Caki2 (cell line): ENCODE measurements at regions not wholly inside any gene's neighbourhood (a gene's known extent, or its start where the extent isn't known, plus 50 kb on each side); places are given as distances from the start of the nearest gene placed in this dataset.
"Not testable (repeated sequence)": the region's sequence is repeated elsewhere in the genome, so short reads cannot be mapped to it uniquely, and the experiment has no call there.

ENCODE experiments used
- DNase-seq: peaks from one replicate; pipeline ENCODE4 v3.0.0-alpha.2; 2015; ENCODE audit warnings: low read depth
- in situ Hi-C: cut with HindIII; loops from 2 replicates; pipeline ENCODE4 v1.10.0; 2016; ENCODE audit warnings: low sequenced_read_pairs, low pct_unique_long_range_greater_than_20kb, mixed read lengths

DNA sequence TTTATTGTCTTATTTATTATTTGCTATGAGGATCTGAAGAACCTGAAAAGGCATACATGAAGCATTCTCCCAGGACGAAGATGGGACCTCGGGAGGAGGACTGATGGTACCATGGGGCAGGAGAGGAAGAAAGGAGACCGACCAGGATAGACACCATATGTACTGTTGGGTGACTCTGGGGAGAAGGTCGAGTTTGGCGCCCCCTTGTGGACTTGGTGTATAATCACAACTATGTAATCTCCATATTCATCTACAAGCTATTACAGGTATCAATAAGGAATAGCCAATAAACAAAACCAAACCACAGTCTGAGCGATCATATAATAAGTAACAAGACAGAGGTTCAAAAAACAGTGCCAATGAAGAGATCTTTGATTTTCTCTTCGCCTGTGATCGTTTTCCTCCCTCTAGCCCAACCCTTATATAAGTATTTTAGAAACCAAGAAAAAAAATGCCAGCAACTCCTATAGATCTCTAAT, 139.1 kb downstream of the SPTSSA start:
- DNase-seq = peak; percentile 19
- in situ Hi-C loops = no loop called here

DNA sequence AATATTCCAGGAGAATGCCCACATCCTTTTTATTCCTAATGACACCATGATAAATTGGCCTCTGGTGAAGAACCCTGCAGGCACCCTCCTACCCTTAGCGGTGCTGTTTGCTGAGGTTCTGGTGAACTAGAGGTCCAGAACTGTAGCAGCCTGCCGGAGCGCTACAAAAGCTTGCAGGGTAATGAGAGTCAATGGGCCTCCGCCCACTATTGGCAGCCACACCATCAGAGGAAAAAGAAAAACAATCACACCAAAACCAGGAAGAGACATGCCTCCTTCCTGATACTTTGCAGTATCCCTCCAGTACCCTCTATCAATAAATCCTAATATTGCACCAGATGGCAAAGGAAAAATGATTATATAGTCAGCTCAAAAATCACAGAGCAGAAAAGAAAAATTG, 142.9 kb downstream of the SPTSSA start:
- in situ Hi-C loops = no loop called here
- DNase-seq = no peak

DNA sequence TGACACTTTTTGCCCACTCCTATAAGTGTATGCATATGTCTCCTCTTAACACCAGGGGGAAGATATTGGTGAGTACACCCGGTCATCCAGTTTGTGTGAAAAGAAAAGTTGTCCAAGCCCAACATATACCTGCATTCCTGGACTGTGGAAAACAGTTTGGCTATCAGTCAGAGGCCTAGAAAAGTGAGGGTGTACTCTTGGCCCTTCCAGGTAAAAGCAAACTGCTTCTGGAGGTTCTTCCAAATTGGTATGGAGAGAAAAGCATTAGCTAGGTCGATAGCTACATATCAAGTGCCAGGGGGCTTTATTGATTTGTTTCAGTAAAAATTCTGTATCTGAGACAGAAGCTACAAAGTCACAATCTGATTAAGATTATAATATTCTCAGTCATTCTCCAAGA, 144.0 kb downstream of the SPTSSA start:
- in situ Hi-C loops = no loop called here
- DNase-seq = no peak

DNA sequence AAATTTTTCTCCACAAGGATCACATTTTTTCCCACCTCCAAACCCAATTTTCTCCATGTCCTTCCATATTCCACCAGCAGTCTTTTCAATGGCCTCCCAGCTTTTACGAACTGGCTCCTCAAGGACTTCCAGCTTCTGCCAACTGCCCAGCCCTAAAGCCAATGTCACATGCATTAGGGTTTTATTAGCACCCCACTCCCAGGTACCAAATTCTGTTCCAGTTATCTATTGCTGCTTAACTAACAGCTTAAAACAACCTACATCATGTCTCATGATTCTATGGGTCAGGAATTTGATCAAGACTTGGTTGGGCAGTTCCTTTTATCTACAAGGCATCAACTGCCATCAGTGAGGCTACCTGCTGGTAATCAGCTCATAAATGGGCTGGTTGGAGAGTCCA, 151.3 kb downstream of the SPTSSA start:
- DNase-seq = no peak
- in situ Hi-C loops = no loop called here

DNA sequence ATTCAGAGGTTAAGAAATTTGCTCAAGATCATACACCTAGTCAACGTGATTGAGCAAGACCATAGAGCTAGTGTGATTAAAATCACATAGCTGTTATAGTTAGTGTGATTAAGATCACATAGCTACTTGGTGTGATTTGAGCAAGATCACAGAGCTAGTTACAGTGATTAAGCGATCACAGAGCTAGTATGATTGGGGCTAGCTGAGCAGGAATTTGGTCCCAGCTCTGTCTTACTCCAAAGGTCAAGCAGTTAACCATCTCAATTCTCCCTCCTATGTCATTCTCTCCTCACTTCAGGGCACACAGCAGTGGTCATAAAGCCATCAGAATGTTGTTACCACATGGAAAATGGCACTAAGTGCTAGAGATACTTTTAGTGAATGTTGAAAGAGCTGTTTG, 158.2 kb downstream of the SPTSSA start:
- DNase-seq = no peak
- in situ Hi-C loops = no loop called here

DNA sequence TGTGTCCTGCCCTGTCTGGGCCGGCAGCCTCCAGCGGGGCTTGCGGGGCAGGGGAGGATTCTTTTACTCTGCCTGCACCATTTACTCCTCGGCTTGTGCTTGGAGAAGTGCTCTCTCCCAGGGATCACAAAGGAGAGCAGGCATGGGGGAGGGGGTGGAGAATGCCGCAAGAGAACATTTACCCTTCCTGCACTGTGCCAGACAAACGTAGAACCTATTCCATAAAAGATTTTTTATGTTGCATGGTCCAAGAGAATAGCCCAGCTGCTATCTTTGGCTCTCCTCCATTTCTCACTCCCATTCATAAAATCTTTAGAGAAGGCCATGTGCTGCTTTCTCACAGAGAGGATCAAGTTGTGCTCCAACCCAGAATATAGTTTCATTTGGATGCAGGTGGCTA, 159.4 kb downstream of the SPTSSA start:
- no peak for DNase-seq
- in situ Hi-C loops = no loop called here

DNA sequence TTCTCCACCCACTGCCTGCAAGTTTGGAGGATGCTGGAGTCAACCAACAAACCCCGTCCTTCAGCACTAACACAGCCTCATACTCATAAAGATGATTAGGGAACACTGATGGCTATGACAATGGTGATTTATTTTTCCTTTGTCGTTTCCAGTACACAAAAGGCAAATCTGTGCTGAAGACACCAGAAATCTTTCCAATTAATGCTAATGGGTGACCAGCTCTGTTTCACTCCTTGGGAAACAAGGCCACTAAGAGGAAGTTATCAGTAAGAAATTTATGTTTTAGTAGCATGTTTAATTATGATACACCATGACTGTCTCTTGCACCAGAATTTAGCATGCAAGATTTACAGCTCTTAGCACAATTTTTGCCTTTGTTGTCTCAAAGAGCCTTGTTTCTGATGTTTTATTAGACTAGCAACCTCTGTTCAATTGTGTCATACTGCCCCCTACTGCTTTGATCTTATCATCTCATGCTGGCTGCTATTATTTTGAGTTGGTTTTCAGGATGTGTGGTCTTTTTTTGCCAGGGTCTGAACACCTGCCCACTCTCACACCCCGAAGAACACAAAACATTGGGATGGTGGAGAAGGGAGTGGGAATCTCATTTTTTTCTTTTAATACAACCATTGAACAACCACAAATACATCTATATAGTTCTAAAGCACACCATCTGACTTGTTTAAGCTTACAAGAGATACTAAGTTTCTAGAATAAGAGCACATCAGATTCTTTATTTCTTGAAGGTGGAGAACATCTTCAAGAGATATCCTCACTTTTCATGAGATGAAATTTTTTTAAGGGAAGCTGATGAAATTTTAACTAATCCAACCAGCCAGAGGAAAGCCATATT, 160.9 kb downstream of the SPTSSA start:
- in situ Hi-C loops = no loop called here
- DNase-seq = peak; percentile 33

DNA sequence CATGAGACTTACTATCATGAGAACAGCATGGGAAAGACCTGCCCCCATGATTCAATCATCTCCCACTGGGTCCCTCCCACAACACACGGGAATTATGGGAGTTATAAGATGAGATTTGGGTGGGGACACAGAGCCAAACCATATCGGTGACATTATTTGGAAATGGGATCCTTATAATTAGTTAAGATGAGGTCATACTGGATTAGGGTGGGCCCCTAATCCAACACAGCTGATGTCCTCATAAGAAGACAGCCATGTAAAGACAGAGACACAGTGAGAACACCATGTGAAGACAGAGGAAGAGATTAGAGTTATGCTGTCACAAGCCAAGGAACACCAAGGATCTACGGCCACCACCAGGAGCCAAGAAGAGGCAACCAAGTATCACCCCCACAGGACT, 161.7 kb downstream of the SPTSSA start:
- no peak for DNase-seq
- in situ Hi-C loops = no loop called here

DNA sequence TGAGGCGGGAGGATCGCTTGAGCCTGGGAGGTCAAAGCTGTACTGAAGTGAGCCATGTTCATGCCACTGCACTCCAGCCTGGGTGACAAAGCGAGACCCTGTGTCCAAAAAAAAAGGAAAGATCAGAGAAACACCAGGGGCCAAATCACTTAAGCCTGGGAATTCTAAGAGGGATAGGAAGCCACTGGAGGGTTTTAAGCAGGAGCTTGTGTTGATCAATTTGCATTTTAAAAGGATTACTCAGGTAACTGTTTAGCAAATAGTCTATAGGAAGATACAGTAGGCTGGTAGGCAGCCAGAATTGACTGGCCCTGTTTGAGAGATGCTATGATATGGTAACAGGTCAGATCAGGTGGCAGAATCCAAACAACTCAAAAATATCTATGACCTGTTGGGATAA, 162.7 kb downstream of the SPTSSA start:
- DNase-seq = no peak
- in situ Hi-C loops = no loop called here

DNA sequence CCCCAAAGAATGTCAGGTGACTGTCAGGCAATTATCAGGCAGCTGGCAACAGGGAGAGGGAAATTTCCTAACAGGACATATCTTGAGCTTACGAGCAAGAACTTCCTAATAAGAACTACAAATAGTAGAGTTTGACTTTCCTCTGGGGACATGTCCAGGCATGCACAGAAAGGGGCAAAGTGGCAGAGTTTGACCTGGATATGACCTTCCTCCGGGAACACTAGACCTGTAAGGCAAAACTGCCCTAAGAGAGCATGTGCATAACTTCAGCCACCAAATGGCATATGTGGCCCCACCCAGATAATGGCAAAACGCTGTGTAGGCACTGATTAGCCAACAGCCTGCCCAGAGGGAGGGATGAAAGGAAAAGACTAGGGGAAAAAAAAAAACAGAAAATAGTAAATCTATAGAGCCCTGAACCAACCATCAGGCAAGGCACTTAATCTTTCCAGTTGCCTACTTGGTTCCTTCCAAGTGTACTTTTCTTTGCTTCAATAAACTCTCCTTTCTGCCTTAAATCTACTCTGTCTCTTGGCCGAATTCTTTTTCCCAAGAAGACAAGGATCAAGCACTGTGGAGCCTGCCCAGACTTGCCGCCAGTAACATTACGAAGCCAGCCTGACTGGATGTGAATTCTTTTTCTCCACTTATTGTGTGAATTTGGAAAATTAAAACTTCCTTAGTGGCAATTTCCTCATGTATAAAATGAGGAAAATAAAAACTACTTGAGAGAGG, 164.1 kb downstream of the SPTSSA start:
- in situ Hi-C loops = no loop called here
- DNase-seq = peak; percentile 13

DNA sequence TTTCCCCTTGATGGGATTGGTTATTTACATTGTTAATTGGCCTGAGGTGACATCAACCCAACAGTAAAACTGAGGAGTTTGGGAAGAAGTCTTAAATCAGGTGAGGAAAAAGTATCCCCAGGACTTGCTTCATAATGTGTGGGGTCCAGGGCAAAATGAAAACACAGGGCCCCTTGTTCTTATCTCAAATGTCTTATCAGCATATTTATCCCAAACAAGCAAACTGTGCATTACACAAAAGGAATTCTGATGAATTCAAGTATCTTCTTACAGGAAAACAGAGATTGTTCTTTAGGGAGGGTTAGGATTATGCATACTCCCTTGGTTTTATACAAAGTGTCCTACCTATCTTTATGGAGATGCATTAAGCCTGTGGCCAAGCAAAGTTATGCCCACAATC, 178.4 kb downstream of the SPTSSA start:
- in situ Hi-C loops = no loop called here
- DNase-seq = no peak

DNA sequence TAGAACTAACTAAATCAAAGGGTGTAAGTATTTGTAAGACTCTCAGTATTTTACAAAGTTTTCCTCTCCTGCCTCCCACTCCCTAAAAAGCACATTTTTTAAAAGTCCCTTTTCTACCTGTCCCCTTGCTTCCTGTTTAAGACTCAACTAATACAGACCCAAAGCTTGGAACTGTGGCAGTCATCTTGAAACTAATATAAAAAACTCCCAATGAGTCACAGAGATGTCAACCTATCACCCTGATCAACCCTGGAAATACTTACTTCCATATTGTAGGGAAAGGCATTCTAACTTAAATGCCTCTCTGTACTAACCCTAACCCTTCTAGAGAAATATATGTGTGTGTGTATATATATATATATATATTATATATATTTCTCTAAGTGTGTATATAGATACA, 184.8 kb downstream of the SPTSSA start:
- DNase-seq = no peak
- in situ Hi-C loops = no loop called here

DNA sequence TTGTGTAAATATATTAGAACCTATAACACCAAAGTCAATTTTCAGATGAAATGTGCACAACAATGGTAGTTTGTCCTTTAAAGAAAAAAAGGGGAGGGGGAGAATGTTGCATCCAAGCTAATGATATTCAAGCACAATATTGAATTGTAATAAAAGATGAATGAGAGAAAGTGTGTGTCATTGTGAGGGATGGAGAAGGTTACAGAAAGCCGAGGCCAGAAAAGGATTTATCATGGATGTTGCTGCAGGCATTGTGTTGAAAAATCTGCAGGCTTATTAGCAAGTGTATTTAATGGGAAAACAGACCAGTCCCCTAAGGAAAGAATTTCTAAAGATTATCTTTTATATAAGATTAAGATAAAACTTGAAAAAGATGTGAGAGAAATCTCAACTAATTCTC, 186.5 kb downstream of the SPTSSA start:
- in situ Hi-C loops = no loop called here
- DNase-seq = no peak

DNA sequence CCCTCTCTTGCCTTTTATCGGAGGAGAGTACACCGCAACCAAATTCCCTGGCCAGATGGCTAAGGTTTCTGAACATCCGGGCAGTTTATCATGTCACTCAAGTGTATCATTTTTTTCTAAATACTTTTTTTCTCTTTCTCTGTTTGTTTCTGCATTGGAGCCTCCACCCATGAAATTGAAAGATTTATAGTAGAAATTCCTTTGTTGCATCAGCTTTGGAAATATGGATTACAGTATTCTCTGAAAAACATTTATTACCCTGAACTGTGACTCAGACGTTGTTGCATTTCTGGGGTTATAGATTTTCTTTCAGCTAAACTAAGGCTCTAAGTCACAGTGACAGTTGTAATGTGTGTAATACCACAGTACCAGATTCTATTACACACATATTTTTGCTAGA, 187.0 kb downstream of the SPTSSA start:
- no peak for DNase-seq
- in situ Hi-C loops = no loop called here

DNA sequence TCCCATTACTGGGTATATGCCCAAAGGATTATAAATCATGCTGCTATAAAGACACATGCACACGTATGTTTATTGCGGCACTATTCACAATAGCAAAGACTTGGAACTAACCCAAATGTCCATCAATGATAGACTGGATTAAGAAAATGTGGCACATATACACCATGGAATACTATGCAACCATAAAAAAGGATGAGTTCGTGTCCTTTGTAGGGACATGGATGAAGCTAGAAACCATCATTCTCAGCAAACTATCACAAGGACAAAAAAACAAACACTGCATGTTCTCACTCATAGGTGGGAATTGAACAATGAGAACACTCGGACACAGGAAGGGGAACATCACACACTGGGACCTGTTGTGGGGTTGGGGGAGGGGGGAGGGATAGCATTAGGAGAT, 188.3 kb downstream of the SPTSSA start:
- DNase-seq, in situ Hi-C loops: not testable (repeated sequence)

DNA sequence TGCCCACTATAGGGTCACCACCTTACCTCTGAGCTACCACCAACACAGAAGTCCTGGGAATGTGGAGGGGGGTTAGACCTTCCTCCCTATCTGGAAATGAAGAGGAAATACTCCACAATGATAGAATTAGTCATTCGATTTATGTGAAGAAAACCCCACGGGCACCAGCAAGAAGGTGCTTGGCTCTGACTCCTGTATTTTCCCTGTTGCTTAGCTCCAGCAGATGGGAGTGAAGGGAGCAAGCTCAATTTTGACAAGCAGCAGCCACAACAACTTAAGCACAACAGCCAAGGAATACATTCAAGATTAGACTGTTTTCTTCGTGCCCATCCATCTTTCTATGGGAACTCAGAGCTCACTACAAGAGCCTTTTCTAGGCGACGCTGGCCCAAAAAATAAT, 191.7 kb downstream of the SPTSSA start:
- in situ Hi-C loops = no loop called here

DNA sequence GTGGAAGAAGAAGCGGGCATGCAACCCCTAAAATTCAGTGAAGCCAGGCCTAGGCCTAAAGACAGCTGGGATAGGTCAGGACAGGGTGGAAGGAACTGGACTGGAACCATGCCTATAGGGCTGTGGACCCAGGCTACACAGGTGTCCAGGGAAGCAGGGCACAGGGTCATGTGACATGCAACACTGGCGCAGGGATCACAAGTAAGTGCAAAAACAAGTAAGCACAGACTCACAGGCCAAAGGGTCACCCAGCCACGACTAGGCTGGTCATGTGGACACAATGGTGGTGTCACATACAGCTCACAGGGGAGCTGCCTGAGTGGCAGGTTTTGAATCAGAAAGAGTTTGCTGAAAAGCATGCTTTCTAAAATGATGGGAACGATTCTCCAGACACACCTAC, 195.7 kb downstream of the SPTSSA start:
- DNase-seq = no peak
- in situ Hi-C loops = no loop called here

More for the DNA sequence above, 191.7 kb downstream of the SPTSSA start:
- DNase-seq = no peak

DNA sequence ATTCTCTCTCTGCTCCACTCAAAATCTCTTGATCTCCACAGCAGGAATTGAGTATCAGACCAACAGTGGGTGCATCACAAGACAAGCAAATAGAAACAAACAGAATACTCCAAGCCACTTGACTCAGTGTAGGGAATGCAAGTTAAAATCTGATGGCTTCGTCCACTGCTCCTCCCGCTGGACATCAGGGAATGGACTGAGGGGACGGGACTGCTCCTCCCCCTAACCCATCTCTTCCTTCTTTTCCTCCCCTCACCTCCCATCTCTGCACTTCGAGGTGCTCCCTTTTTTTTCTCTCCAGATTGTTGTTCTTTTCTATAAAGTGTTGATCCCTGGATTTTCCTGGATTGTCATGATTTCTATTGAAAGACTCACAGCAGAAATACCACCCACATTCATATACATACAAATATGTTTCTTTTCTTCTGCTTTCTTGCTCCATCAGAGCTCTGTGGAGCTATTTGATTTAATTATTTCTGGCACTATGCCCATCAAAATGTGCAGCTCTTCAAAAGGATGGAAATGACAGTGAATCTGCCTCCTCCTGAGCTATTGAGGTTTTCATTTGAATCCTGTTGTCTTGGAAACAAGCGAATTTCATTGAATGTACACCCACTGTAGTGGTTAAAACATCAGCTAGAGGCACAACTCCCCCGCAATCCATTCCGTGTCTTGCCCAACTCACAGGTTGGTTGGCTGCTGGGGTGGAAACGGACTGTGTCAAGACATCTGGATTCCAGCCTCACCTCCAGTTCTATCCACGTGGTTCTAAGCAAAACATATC, 199.7 kb downstream of the SPTSSA start:
- in situ Hi-C loops = no loop called here
- no peak for DNase-seq

DNA sequence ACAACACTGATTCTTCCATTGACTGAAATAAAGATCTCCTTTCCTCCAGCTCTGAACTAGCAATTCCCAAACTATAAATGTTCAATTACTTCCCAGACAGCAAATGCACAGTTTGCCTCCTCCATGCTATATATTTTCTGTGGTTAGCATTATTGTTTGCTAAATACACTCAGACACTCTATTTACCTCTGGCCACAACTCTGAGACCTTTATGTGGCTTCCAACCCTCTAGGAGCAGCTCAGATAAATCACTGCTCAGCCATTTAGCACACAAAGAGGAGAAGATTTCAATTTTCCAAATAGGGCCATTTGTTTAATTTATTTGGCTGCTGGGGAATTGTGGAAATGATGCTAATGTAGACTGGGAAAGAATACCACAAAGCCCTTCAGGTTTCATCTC, 202.0 kb downstream of the SPTSSA start:
- in situ Hi-C loops = no loop called here
- DNase-seq = no peak
